ENCODE measurements at regions not wholly inside any gene's neighbourhood (a gene's known extent, or its start where the extent isn't known, plus 50 kb on each side); places are given as distances from the start of the nearest gene placed in this dataset.
A peak's percentile ranks its signal among the peaks of the same experiment; 100 is the strongest.

- H3K9ac ChIP-seq (ENCODE audit: insufficient read depth, low read length, poor library complexity, severe bottlenecking), result no peak overlapping the region
- H3K4me2 ChIP-seq (replicated peaks; ENCODE audit: extremely low read depth, low read length, poor library complexity, severe bottlenecking), result no peak overlapping the region
- no peak for TF ChIP-seq CTCF (IDR thresholded peaks at IDR 0.05)
- no peak overlapping the region for H3K27ac Mint-ChIP-seq
- intact Hi-C loops (cut with micrococcal nuclease), result no loop called here
- no peaks in the 10 kb centered on the region for H3K79me2 ChIP-seq (ENCODE audit: insufficient read depth, low read length)
- no peaks in the 10 kb centered on the region for H3K27me3 ChIP-seq (ENCODE audit: control insufficient read depth in 2 of 2, insufficient read depth in 2 of 2, low read length in 2 of 2)
- H3K4me1 ChIP-seq (ENCODE audit: control insufficient read depth in 1 of 2, insufficient read depth in 2 of 2, low read length in 2 of 2), result peaks cover 0 to 3% of the 10 kb centered on the region in 2 donors
- no peak overlapping the region for H3K27ac ChIP-seq (ENCODE audit: low read depth in 1 of 2, low read length in 2 of 2)
- no peak overlapping the region for H3K4me3 ChIP-seq (replicated peaks in 1 of 3; ENCODE audit: low read depth in 2 of 3, low read length in 3 of 3)
- H3K4me3 Mint-ChIP-seq, result no peak overlapping the region
- peaks cover 0 to 2% (median 0%) of the 10 kb centered on the region in 3 donors for H3K27me3 Mint-ChIP-seq (ENCODE audit: low read depth in 3 of 3)
- no peaks in the 10 kb centered on the region for H3K9me3 ChIP-seq (replicated peaks in 1 of 2; ENCODE audit: control insufficient read depth in 1 of 2, insufficient read depth in 1 of 2, low read length in 2 of 2)
- no peaks in the 10 kb centered on the region for H4K20me1 ChIP-seq (ENCODE audit: insufficient read depth, low read length)
- H3K9me3 Mint-ChIP-seq, result no peaks in the 10 kb centered on the region
- 86% methylated on average over 1 of the region's 3 CpGs for WGBS (ENCODE audit: insufficient coverage)
- H2AFZ ChIP-seq (ENCODE audit: insufficient read depth, low read depth, low read length, poor library complexity, severe bottlenecking), result no peak overlapping the region
- DNase-seq, result peak; percentile 12 to 37 (median 15)
- H3K36me3 ChIP-seq (replicated peaks in 1 of 2; ENCODE audit: control insufficient read depth in 1 of 2, insufficient read depth in 2 of 2, low read length in 2 of 2), result no peaks in the 10 kb centered on the region
- H3K4me1 Mint-ChIP-seq, result peaks cover 6% of the 10 kb centered on the region
- no peaks in the 10 kb centered on the region for H3K36me3 Mint-ChIP-seq
Observed at GRCh38 chr3:102000620-102001209, 151.4 kb downstream of the NFKBIZ start.

- Mint-ChIP-seq H3K27ac (no peak overlapping the region), H3K4me3 (no peak overlapping the region), H3K9me3 (no peaks in the 10 kb centered on the region), H3K36me3 (no peaks in the 10 kb centered on the region), H3K27me3 (ENCODE audit: low read depth in 3 of 3) (peaks cover 0 to 2% (median 0%) of the 10 kb centered on the region in 3 donors), H3K4me1 (peaks cover 6% of the 10 kb centered on the region)
- Histone ChIP-seq H2AFZ (ENCODE audit: insufficient read depth, low read depth, low read length, poor library complexity, severe bottlenecking) (no peak overlapping the region), H3K27me3 (ENCODE audit: control insufficient read depth in 2 of 2, insufficient read depth in 2 of 2, low read length in 2 of 2) (no peaks in the 10 kb centered on the region), H4K20me1 (ENCODE audit: insufficient read depth, low read length) (no peaks in the 10 kb centered on the region), H3K27ac (ENCODE audit: low read depth in 1 of 2, low read length in 2 of 2) (no peak overlapping the region), H3K4me1 (ENCODE audit: control insufficient read depth in 1 of 2, insufficient read depth in 2 of 2, low read length in 2 of 2) (peaks cover 0 to 3% of the 10 kb centered on the region in 2 donors), H3K79me2 (ENCODE audit: insufficient read depth, low read length) (no peaks in the 10 kb centered on the region), H3K9me3 (replicated peaks in 1 of 2; ENCODE audit: control insufficient read depth in 1 of 2, insufficient read depth in 1 of 2, low read length in 2 of 2) (no peaks in the 10 kb centered on the region), H3K4me3 (replicated peaks in 1 of 3; ENCODE audit: low read depth in 2 of 3, low read length in 3 of 3) (no peak overlapping the region), H3K9ac (ENCODE audit: insufficient read depth, low read length, poor library complexity, severe bottlenecking) (no peak overlapping the region), H3K4me2 (replicated peaks; ENCODE audit: extremely low read depth, low read length, poor library complexity, severe bottlenecking) (no peak overlapping the region), H3K36me3 (replicated peaks in 1 of 2; ENCODE audit: control insufficient read depth in 1 of 2, insufficient read depth in 2 of 2, low read length in 2 of 2) (no peaks in the 10 kb centered on the region)
- DNase-seq, result no peak
- TF ChIP-seq CTCF (IDR thresholded peaks at IDR 0.05), result no peak
- intact Hi-C loops (cut with micrococcal nuclease), result no loop called here
- WGBS (ENCODE audit: insufficient coverage), result 100% methylated on average over 1 of the region's 1 CpG
Observed at GRCh38 chr3:102002056-102002455, 152.7 kb downstream of the NFKBIZ start.
